C4-2B (cell line): ENCODE measurements at regions not wholly inside any gene's neighbourhood (a gene's known extent, or its start where the extent isn't known, plus 50 kb on each side); places are given as distances from the start of the nearest gene placed in this dataset.

Source experiments
- H3K27ac ChIP-seq: fragments of 450-650 bp; 2 replicates; pipeline ENCODE4 v1.5.1; 2017
- CTCF ChIP-seq: fragments of 450-650 bp; conservative IDR thresholded peaks from 2 replicates; pipeline ENCODE4 v1.5.1; 2017; ENCODE audit warnings: mild to moderate bottlenecking
- ZFX ChIP-seq: fragments of 450-650 bp; IDR thresholded peaks from 2 replicates; pipeline ENCODE4 v1.6.1; 2017

GRCh38 chr4:166481739-166482138 is 608.7 kb downstream of the TLL1 start:
- H3K27ac ChIP-seq: no peak overlapping the region
- TF ChIP-seq CTCF (no peak), ZFX (no peak)

- H3K27ac ChIP-seq: no peak overlapping the region
- TF ChIP-seq CTCF (no peak), ZFX (no peak)
Observed at GRCh38 chr4:166482758-166483157, 609.7 kb downstream of the TLL1 start.

GRCh38 chr4:166491635-166492034 is 618.6 kb downstream of the TLL1 start:
- TF ChIP-seq CTCF (no peak), ZFX (no peak)
- H3K27ac ChIP-seq: no peak overlapping the region

- no peak overlapping the region for H3K27ac ChIP-seq
- TF ChIP-seq ZFX (no peak), CTCF (no peak)
Observed at GRCh38 chr4:166493924-166494345, 620.9 kb downstream of the TLL1 start.

GRCh38 chr4:166498546-166498945 is 625.5 kb downstream of the TLL1 start:
- H3K27ac ChIP-seq: no peak overlapping the region
- TF ChIP-seq ZFX: no peak
- TF ChIP-seq CTCF: no peak

GRCh38 chr4:166499820-166500219 is 626.8 kb downstream of the TLL1 start:
- no peak for TF ChIP-seq CTCF
- TF ChIP-seq ZFX: no peak
- no peak overlapping the region for H3K27ac ChIP-seq

- TF ChIP-seq ZFX: no peak
- TF ChIP-seq CTCF: peak; percentile 82
- no peak overlapping the region for H3K27ac ChIP-seq
Observed at GRCh38 chr4:166501941-166502382, 628.9 kb downstream of the TLL1 start.

- no peak for TF ChIP-seq ZFX
- no peak for TF ChIP-seq CTCF
- H3K27ac ChIP-seq: no peak overlapping the region
Observed at GRCh38 chr4:166502660-166503059, 629.6 kb downstream of the TLL1 start.
